ENCODE measurements at regions not wholly inside any gene's neighbourhood (a gene's known extent, or its start where the extent isn't known, plus 50 kb on each side); places are given as distances from the start of the nearest gene placed in this dataset.

DNA sequence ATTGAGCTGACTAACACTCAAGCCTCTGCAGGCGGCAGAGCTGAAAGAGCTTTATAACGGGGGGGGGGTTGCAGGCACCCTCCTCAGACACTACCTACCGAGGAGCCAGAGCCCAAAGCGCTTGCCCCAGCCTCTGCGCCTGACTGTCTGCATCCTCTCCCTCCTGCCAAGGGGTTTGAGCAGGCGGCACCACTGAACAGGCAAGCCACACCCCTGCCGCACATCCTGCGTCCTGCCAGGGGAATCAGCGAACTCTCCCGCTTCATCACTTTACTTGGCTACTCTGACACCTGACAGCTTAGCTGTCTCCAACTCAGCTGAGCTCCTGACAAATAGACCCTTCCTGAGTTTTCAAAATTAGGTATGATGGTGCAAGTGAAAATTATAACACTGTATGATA lies 432.6 kb upstream of the ANKRD30A start:
- Histone ChIP-seq H3K27ac (no peak overlapping the region), H3K4me1 (no peaks in the 10 kb centered on the region), H4K20me1 (no peaks in the 10 kb centered on the region), H3K27me3 (no peaks in the 10 kb centered on the region), H3K4me3 (no peak overlapping the region), H3K9me3 (replicated peaks in 1 of 11) (no peaks in the 10 kb centered on the region), H3K4me2 (no peak overlapping the region), H3K9ac (no peak overlapping the region), H3K36me3 (no peaks in the 10 kb centered on the region)
- TF ChIP-seq Cebpa-rat (IDR thresholded peaks at IDR 0.05) = no peak

DNA sequence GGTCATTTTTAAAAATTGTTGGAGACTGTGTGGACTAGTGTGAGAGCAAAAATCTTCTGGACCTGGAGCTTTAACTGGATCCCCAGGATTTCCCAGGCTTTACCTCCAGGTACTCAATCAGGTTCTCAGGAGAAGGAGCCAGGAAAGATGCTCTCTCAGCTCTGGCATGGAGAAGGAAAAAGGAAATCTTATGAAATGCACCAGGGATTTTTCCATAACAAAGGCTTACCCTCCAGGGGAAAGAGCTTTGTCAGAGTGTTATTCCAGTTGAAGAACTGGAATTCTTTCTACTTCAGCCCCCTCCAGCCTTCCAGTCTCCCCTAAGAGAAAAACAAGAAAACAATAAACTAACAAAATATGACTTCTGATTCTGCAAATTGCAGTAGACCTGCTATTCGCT lies 436.7 kb upstream of the ANKRD30A start:
- H3K36me3 ChIP-seq = no peaks in the 10 kb centered on the region
- no peak overlapping the region for H3K4me2 ChIP-seq
- TF ChIP-seq Cebpa-rat (IDR thresholded peaks at IDR 0.05) = no peak
- H3K9me3 ChIP-seq (replicated peaks in 1 of 11) = no peaks in the 10 kb centered on the region
- no peak overlapping the region for H3K9ac ChIP-seq
- H3K27me3 ChIP-seq = no peaks in the 10 kb centered on the region
- no peak overlapping the region for H3K27ac ChIP-seq
- H3K4me3 ChIP-seq = no peak overlapping the region
- no peaks in the 10 kb centered on the region for H4K20me1 ChIP-seq
- H3K4me1 ChIP-seq = no peaks in the 10 kb centered on the region

DNA sequence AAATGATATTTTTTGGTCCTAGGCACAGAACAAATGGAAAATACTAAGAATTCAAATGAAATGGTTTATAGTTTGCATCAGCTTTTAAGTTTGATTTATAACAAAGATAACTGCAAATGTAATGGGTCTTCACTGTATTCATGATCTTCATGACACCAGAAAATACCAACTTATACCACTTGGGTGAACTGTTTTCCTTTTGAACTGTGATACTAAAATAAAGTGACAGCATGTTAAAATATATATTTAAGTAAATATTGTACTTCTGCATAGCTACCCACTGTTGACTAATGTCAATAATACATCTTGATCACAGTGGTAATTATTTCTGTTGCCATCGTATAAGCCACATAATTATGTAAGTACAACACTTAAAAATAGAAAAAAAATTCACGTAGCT lies 442.0 kb upstream of the ANKRD30A start:
- no peak for TF ChIP-seq Cebpa-rat (IDR thresholded peaks at IDR 0.05)

DNA sequence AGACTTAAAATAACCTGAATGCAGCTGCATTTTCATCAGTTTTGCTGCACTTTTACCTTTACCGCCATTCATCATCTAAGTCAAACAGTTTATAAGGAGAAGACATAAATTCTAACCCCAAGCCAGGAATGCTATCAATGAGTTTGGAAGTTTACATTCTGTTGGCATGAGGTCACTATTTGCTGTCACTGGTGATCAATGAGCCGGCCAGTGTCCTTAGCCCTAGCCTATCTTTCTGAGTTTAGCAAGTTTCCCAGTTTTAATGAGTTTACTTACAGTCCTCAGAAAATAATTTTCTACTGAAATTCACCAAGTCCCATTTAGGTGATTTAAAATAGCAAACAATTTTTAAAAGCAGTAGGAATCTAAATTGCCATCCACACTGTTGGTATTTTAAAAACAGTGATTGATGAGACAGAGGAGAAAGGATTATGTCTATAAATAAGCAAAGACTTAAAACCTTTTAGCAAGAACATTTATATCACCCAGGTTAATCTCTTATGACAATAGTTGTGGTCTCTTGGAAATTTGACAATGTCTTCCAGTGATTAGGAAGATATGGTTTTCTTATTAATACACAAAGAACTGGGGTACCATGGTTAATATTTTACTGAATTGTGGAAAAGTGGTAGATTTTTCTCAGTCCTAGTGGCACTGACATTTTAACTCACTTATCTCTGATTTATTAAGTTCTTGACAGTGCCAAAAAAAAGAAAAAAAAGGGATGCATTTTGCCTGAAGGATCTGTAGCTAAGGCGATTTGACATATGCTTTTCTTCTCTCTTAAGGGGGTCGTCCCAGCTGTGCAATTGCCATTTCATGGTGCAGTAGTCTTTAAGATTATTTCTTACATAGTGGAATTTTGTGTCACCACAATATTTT lies 443.4 kb upstream of the ANKRD30A start:
- H3K36me3 ChIP-seq = no peaks in the 10 kb centered on the region
- H4K20me1 ChIP-seq = no peaks in the 10 kb centered on the region
- no peaks in the 10 kb centered on the region for H3K9me3 ChIP-seq (replicated peaks in 1 of 11)
- no peak for TF ChIP-seq Cebpa-rat (IDR thresholded peaks at IDR 0.05)
- no peaks in the 10 kb centered on the region for H3K27me3 ChIP-seq
- H3K9ac ChIP-seq = no peak overlapping the region
- H3K4me2 ChIP-seq = no peak overlapping the region
- H3K4me3 ChIP-seq = no peak overlapping the region
- no peaks in the 10 kb centered on the region for H3K4me1 ChIP-seq
- no peak overlapping the region for H3K27ac ChIP-seq

More for the DNA sequence above, 442.0 kb upstream of the ANKRD30A start:
- no peak overlapping the region for H3K27ac ChIP-seq
- H3K4me3 ChIP-seq = no peak overlapping the region
- no peaks in the 10 kb centered on the region for H3K27me3 ChIP-seq
- no peaks in the 10 kb centered on the region for H3K9me3 ChIP-seq (replicated peaks in 1 of 11)
- H4K20me1 ChIP-seq = no peaks in the 10 kb centered on the region
- no peak overlapping the region for H3K9ac ChIP-seq
- H3K4me1 ChIP-seq = no peaks in the 10 kb centered on the region
- no peaks in the 10 kb centered on the region for H3K36me3 ChIP-seq
- no peak overlapping the region for H3K4me2 ChIP-seq

DNA sequence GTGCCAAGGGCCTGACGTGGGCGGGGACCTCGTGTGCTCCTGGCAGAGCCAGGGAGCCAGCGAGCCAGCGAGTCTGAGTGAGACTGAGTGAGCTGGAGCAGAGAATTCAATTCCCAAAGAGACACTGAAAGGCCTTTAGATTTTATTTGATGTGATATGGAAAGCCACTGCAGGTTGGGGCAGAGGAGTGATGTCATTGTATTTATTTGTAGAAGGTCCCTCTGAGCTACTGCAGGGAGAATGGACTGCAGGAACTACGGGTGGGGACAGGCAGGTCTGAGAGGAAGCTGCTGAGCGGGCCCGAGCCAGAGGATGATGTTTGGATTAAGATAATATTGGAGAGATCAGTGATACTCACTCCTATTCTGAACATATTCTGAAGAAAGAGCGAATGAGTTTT lies 445.8 kb upstream of the ANKRD30A start:
- no peaks in the 10 kb centered on the region for H3K27me3 ChIP-seq
- no peaks in the 10 kb centered on the region for H3K36me3 ChIP-seq
- no peak overlapping the region for H3K9ac ChIP-seq
- no peak for TF ChIP-seq Cebpa-rat (IDR thresholded peaks at IDR 0.05)
- H3K4me2 ChIP-seq = no peak overlapping the region
- no peaks in the 10 kb centered on the region for H3K4me1 ChIP-seq
- no peak overlapping the region for H3K4me3 ChIP-seq
- H3K9me3 ChIP-seq (replicated peaks in 1 of 11) = no peaks in the 10 kb centered on the region
- no peak overlapping the region for H3K27ac ChIP-seq
- H4K20me1 ChIP-seq = no peaks in the 10 kb centered on the region

DNA sequence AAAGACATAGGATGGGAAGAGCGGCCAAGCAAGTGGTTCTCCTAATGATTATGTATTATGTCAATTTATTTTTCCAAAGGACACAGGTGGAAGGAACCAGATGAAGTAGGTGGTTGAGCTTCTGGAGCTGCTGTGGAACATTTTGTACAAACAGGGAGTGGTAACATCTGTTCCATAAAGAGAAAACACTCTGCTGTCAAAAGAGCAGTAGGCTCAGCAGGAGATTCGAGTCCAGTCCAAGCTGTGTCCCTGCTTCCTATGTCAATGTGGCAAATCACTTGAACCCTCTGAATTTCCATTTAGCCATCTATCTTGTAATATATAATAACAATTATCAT lies 448.0 kb upstream of the ANKRD30A start:
- H3K27me3 ChIP-seq = no peaks in the 10 kb centered on the region
- H3K4me2 ChIP-seq = no peak overlapping the region
- no peak overlapping the region for H3K4me3 ChIP-seq
- H4K20me1 ChIP-seq = no peaks in the 10 kb centered on the region
- H3K4me1 ChIP-seq = no peaks in the 10 kb centered on the region
- H3K36me3 ChIP-seq = no peaks in the 10 kb centered on the region
- no peak overlapping the region for H3K27ac ChIP-seq
- H3K9me3 ChIP-seq (replicated peaks in 1 of 11) = no peaks in the 10 kb centered on the region
- TF ChIP-seq Cebpa-rat (IDR thresholded peaks at IDR 0.05) = no peak
- H3K9ac ChIP-seq = no peak overlapping the region

DNA sequence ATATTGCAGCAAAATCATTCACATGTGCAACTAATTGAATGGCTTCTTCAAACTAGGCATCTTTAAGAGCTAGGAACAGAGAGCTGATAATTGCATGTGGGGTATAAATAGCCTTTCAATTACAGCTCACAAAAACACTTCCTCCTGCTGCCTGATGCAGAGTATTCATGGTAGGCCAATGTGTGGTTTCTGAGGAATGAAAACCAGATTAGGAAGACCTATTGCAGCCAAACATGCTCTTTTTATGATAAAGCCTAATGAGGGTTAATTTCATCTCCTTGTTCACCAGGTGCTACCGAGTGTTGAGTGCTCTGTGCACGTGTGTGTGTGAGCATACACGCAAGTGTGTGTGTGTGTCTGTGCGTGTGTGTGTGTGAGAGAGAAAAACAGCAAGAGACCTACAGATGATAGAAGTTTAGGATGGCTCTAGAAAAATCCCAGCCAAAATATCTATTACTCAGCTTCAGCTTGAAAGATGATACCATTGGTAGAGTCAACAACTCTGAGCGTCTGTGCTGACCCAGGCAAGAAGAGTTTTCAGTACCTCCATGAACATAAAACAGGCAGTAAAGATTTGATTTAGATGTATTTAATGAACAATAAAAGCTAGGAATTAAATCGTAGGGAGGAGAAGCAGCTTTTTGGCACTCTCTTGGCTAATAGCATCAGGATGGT lies 448.5 kb upstream of the ANKRD30A start:
- H3K36me3 ChIP-seq = no peaks in the 10 kb centered on the region
- no peaks in the 10 kb centered on the region for H4K20me1 ChIP-seq
- no peak overlapping the region for H3K4me3 ChIP-seq
- no peaks in the 10 kb centered on the region for H3K4me1 ChIP-seq
- no peaks in the 10 kb centered on the region for H3K27me3 ChIP-seq
- H3K9me3 ChIP-seq (replicated peaks in 1 of 11) = no peaks in the 10 kb centered on the region
- no peak overlapping the region for H3K9ac ChIP-seq
- H3K4me2 ChIP-seq = no peak overlapping the region
- no peak for TF ChIP-seq Cebpa-rat (IDR thresholded peaks at IDR 0.05)
- no peak overlapping the region for H3K27ac ChIP-seq

DNA sequence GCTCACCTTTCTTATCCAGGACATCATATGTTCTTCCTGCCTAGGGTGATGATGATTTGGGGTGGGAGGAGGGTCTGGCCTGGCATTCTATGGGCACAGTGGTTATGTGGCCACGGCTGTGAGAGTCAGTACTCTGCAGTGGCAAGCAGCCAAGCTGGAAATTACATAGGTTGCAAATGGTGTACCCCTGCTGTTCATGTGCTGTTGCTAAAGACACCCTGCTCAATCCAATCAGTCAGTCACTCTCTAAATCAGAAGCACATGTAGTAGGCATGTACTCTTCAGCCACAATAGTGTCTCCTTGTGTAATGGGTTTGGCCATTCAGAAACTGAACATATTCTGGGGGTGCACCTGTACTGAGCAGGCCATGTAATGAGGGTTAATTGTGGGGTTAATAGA lies 449.1 kb upstream of the ANKRD30A start:
- H3K36me3 ChIP-seq = no peaks in the 10 kb centered on the region
- no peaks in the 10 kb centered on the region for H3K4me1 ChIP-seq
- TF ChIP-seq Cebpa-rat (IDR thresholded peaks at IDR 0.05) = no peak
- no peak overlapping the region for H3K4me2 ChIP-seq
- no peaks in the 10 kb centered on the region for H4K20me1 ChIP-seq
- no peak overlapping the region for H3K9ac ChIP-seq
- H3K4me3 ChIP-seq = no peak overlapping the region
- H3K27me3 ChIP-seq = no peaks in the 10 kb centered on the region
- no peak overlapping the region for H3K27ac ChIP-seq
- no peaks in the 10 kb centered on the region for H3K9me3 ChIP-seq (replicated peaks in 1 of 11)

DNA sequence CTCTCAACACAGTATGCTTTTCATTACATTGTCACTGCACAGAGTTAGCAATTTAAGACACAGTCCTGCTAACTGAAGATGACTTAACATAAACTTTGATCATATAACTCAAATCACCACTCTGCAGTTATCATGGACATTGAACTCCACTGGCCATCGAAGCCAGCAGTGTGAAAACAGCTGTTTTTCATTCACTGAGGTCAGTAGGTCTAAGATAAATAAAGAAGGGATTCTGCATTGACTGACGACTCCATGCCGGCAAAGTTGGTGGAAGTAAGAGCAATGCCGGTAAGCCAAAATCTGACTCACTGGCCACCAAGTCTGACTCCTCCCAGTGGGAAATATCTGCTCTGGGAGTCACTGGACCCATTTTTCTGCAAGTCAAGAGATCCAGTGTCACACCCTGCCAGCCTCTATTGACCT lies 449.9 kb upstream of the ANKRD30A start:
- H3K9me3 ChIP-seq (replicated peaks in 1 of 11) = no peaks in the 10 kb centered on the region
- H3K27me3 ChIP-seq = no peaks in the 10 kb centered on the region
- no peaks in the 10 kb centered on the region for H3K4me1 ChIP-seq
- TF ChIP-seq Cebpa-rat (IDR thresholded peaks at IDR 0.05) = no peak
- H3K4me3 ChIP-seq = no peak overlapping the region
- H4K20me1 ChIP-seq = no peaks in the 10 kb centered on the region
- no peak overlapping the region for H3K27ac ChIP-seq
- H3K36me3 ChIP-seq = no peaks in the 10 kb centered on the region
- no peak overlapping the region for H3K9ac ChIP-seq
- no peak overlapping the region for H3K4me2 ChIP-seq

DNA sequence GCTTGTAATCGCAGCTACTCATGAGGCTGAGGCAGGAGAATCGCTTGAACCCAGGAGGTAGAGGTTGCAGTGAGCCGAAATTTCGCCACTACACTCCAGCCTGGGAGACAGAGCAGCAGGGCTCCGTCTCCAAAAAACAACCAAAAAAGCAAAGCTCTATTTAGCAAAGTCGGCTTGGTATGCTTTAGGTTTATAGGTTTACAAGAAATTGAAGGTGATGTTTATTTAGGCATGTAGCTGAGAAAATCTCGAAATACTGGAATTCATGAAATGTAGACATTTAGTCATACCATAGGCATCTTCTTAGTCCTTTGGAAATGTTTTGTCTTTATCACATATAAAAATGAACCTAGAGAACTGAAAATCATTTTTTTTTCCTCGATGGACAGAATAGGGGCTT lies 453.8 kb upstream of the ANKRD30A start:
- Histone ChIP-seq H3K27ac (no peak overlapping the region), H3K4me3 (no peak overlapping the region), H4K20me1 (no peaks in the 10 kb centered on the region), H3K4me2 (no peak overlapping the region), H3K4me1 (no peaks in the 10 kb centered on the region), H3K9me3 (replicated peaks in 1 of 11) (no peaks in the 10 kb centered on the region), H3K27me3 (no peaks in the 10 kb centered on the region), H3K36me3 (no peaks in the 10 kb centered on the region), H3K9ac (no peak overlapping the region)
- no peak for TF ChIP-seq Cebpa-rat (IDR thresholded peaks at IDR 0.05)

All from BLaER1 treated with 17β-estradiol and CSF1 and Interleukin-3, amounts not matched to agents 10 nM and 100 nM (cell line).